GM12873 (cell line): ENCODE measurements at regions not wholly inside any gene's neighbourhood (a gene's known extent, or its start where the extent isn't known, plus 50 kb on each side); places are given as distances from the start of the nearest gene placed in this dataset.

ENCODE experiments used
- TF ChIP-seq, protein P1 (sequence below): IDR thresholded peaks from 2 replicates; pipeline ENCODE4 v1.5.1; 2012; ENCODE audit warnings: low read depth, mild to moderate bottlenecking, moderate library complexity, low read length, control low read depth; ENCODE audit not compliant: insufficient read depth; ENCODE audit errors: missing control alignments

DNA sequence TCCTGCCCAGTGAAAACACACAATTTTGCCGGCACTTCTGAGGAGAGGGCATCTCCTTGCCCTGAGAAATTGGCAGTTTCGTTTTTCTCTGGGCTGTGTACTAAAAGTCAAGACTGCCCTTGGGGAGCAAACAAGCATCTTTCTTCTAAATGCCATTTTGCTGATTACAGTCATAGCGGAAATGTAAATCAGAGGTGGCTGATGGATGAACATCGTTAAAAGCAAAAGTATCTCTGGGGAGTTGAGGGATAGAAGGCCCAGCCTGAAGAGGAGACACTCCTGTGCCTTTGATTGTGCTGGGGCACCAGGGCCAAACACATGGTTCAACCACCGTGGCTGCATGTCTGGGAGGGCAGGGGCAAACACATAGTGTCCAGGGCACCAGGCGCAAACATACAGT is 49.8 kb downstream of the ABCC12 start:
- TF ChIP-seq, protein P1, sequence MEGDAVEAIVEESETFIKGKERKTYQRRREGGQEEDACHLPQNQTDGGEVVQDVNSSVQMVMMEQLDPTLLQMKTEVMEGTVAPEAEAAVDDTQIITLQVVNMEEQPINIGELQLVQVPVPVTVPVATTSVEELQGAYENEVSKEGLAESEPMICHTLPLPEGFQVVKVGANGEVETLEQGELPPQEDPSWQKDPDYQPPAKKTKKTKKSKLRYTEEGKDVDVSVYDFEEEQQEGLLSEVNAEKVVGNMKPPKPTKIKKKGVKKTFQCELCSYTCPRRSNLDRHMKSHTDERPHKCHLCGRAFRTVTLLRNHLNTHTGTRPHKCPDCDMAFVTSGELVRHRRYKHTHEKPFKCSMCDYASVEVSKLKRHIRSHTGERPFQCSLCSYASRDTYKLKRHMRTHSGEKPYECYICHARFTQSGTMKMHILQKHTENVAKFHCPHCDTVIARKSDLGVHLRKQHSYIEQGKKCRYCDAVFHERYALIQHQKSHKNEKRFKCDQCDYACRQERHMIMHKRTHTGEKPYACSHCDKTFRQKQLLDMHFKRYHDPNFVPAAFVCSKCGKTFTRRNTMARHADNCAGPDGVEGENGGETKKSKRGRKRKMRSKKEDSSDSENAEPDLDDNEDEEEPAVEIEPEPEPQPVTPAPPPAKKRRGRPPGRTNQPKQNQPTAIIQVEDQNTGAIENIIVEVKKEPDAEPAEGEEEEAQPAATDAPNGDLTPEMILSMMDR = no peak

- TF ChIP-seq, protein P1 = no peak
These were observed 50.3 kb downstream of the ABCC12 start for GRCh38 chr16:48105456-48105855.

DNA sequence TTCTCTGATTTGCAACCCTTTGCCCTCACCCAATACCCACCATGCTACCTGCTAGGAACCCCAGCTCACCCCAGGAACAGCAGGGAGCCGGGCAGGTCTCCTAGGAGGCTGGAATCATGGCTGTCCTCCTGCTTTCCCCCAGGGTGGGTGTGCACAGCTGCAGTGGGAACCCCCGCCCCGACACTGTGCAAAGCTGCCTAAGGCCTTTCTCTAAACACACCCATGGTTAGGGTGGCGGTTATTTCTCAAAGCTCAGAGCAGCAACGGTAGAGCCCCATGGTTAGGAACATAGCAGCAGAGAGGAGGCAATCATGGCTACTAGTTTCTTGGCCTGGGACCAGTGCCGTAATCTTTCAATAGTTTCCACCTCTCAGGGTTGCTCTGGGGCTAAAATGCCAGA is 52.2 kb downstream of the ABCC12 start:
- TF ChIP-seq, protein P1 = no peak

- TF ChIP-seq, protein P1 = no peak
These were observed 53.4 kb downstream of the ABCC12 start for GRCh38 chr16:48102083-48103008.

- TF ChIP-seq, protein P1 = no peak
These were observed 54.6 kb downstream of the ABCC12 start for GRCh38 chr16:48101069-48101674.

DNA sequence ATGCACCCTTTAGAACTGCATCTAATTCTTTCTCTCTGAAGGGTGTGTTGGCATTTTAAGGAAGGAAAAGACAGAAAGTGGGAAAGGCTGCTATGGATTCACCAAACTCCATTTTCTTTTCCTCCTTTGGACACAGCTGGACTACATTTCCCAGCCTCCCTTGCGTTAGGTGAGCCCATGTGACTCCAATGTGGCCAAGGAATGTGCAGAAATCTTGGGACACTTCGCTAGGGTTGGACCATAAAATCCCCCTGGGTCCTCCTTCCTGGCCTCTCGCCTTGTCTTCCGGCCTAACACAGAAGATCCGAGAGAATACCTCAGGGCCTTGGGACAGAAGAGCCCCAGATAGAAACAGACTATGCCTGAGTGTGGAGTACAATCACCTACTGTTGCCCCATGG is 56.3 kb downstream of the ABCC12 start:
- TF ChIP-seq, protein P1 = no peak

GRCh38 chr16:48098472-48098871 is 57.3 kb downstream of the ABCC12 start:
- TF ChIP-seq, protein P1 = no peak
